Naive thymus-derived CD4-positive, alpha-beta T cell (primary cell): ENCODE measurements at regions not wholly inside any gene's neighbourhood (a gene's known extent, or its start where the extent isn't known, plus 50 kb on each side); places are given as distances from the start of the nearest gene placed in this dataset.

ENCODE experiments used
- ATAC-seq: fragments of 150-1000 bp; cut with Tn5 transposase; 2 replicates; pipeline ENCODE4 v1.10.0; 2021; ENCODE audit warnings: mild to moderate bottlenecking, moderate library complexity
- CTCF ChIA-PET: fragments of 350-600 bp; sonication (Branson Sonifier 250); formaldehyde crosslinking; loops from one replicate; lab custom pipeline; 2021; ENCODE audit warnings: antibody characterized with exemption; lab: Charles Lee
- POLR2A ChIA-PET: fragments of 350-600 bp; sonication (Branson Sonifier 250); formaldehyde crosslinking; loops from one replicate; lab custom pipeline; 2021; ENCODE audit warnings: antibody characterized with exemption, inconsistent platforms; lab: Charles Lee
- DNase-seq, 9 donors: peaks; one replicate each; pipeline versions ENCODE4 v3.0.0 to v3.0.0-alpha.2; 2020 to 2022; ENCODE audit warnings: mixed read lengths in 1 of 9
- H3K27ac ChIP-seq: one replicate; pipeline ENCODE4 v1.7.0; 2013; ENCODE audit warnings: mild to moderate bottlenecking, low read depth, low read length, moderate library complexity
- H3K27me3 ChIP-seq, 2 donors: one replicate each; pipeline ENCODE4 v1.7.0; 2013; ENCODE audit warnings: low read length in 2 of 2, mild to moderate bottlenecking in 2 of 2, moderate library complexity in 2 of 2; ENCODE audit not compliant: control insufficient read depth in 2 of 2, insufficient read depth in 2 of 2
- H3K36me3 ChIP-seq, 3 experiments: 1 replicate in 2 of 3; 2 replicates in 1 of 3; pipeline ENCODE4 v1.7.0; 2013; ENCODE audit warnings: low read length in 3 of 3, mild to moderate bottlenecking in 3 of 3, moderate library complexity in 1 of 3; ENCODE audit not compliant: insufficient read depth in 3 of 3, control insufficient read depth in 2 of 3
- H3K4me1 ChIP-seq, 2 donors: one replicate each; pipeline ENCODE4 v1.7.0; 2013; ENCODE audit warnings: low read length in 2 of 2, mild to moderate bottlenecking in 2 of 2, moderate library complexity in 1 of 2; ENCODE audit not compliant: control insufficient read depth in 2 of 2, insufficient read depth in 2 of 2
- H3K4me3 ChIP-seq: 2 replicates; pipeline ENCODE4 v1.7.0; 2013; ENCODE audit warnings: mild to moderate bottlenecking, low read length
- H3K9me3 ChIP-seq, 3 experiments: 1 replicate in 2 of 3; 2 replicates in 1 of 3; pipeline ENCODE4 v1.7.0; 2013; ENCODE audit warnings: low read length in 3 of 3; ENCODE audit not compliant: control insufficient read depth in 2 of 3
- H3K27ac Mint-ChIP-seq, 9 donors: one replicate each; pipeline ENCODE4 v1.8.0; 2020 to 2022; ENCODE audit warnings: mixed read lengths in 9 of 9, mild to moderate bottlenecking in 8 of 9, moderate library complexity in 5 of 9, inconsistent platforms in 2 of 9
- H3K27me3 Mint-ChIP-seq, 5 donors: one replicate each; pipeline ENCODE4 v1.8.0; 2021 to 2022; ENCODE audit warnings: mixed read lengths in 5 of 5, mild to moderate bottlenecking in 1 of 5
- H3K36me3 Mint-ChIP-seq, 5 donors: one replicate each; pipeline ENCODE4 v1.8.0; 2020 to 2022; ENCODE audit warnings: mixed read lengths in 5 of 5, mild to moderate bottlenecking in 3 of 5, inconsistent platforms in 1 of 5
- H3K4me1 Mint-ChIP-seq, 7 donors: one replicate each; pipeline ENCODE4 v1.8.0; 2020 to 2022; ENCODE audit warnings: mixed read lengths in 7 of 7, mild to moderate bottlenecking in 3 of 7, inconsistent platforms in 1 of 7
- H3K4me3 Mint-ChIP-seq, 10 donors: one replicate each; pipeline ENCODE4 v1.8.0; 2020 to 2022; ENCODE audit warnings: mild to moderate bottlenecking in 10 of 10, mixed read lengths in 10 of 10, moderate library complexity in 6 of 10, inconsistent platforms in 2 of 10
- H3K9me3 Mint-ChIP-seq, 11 donors: one replicate each; pipeline ENCODE4 v1.8.0; 2020 to 2022; ENCODE audit warnings: mixed read lengths in 11 of 11, mild to moderate bottlenecking in 4 of 11, inconsistent platforms in 1 of 11, moderate library complexity in 1 of 11
- intact Hi-C, 2 donors: fragments of 100-400 bp; cut with micrococcal nuclease; formaldehyde crosslinking; loops; one replicate each; pipeline ENCODE4 v1.15.1; 2023

- Histone ChIP-seq H3K4me3 (no peak overlapping the region), H3K27me3 (no peaks in the 10 kb centered on the region), H3K27ac (no peak overlapping the region), H3K9me3 (no peaks in the 10 kb centered on the region), H3K4me1 (peaks cover 0 to 29% of the 10 kb centered on the region in 2 donors), H3K36me3 (no peaks in the 10 kb centered on the region)
- H3K27me3 Mint-ChIP-seq, result peaks cover 0 to 4% (median 0%) of the 10 kb centered on the region in 5 donors
- no peaks in the 10 kb centered on the region for H3K36me3 Mint-ChIP-seq
- ChIA-PET POLR2A (no interaction called here), CTCF (no interaction called here)
- H3K9me3 Mint-ChIP-seq, result peaks cover 0 to 5% (median 0%) of the 10 kb centered on the region in 11 donors
- peaks cover 13 to 60% (median 50%) of the 10 kb centered on the region in 7 donors for H3K4me1 Mint-ChIP-seq
- intact Hi-C loops, result loop anchor here in 1 of 2 donors (2.0 kb wide), 1 partner anchor 35 kb away; no protein-coding TSS in a partner anchor
- peak overlapping the region in 3 of 9 donors; percentile 39 to 58 (median 58) for H3K27ac Mint-ChIP-seq
- no peak for ATAC-seq
- H3K4me3 Mint-ChIP-seq, result peak overlapping the region in 2 of 10 donors; percentile 1 to 34
- no peak for DNase-seq
Measured at GRCh38 chr7:25621993-25622392, 393.7 kb upstream of the NPVF start.

- H3K27ac Mint-ChIP-seq, result peak overlapping the region in 2 of 9 donors; percentile 39 to 58
- intact Hi-C loops, result no loop called here
- peaks cover 0 to 22% of the 10 kb centered on the region in 2 donors for H3K4me1 ChIP-seq
Measured at GRCh38 chr7:25622695-25623094, 394.4 kb upstream of the NPVF start.

GRCh38 chr7:25624051-25624450 is 395.8 kb upstream of the NPVF start:
- no peak for ATAC-seq
- Mint-ChIP-seq H3K4me1 (peaks cover 13 to 40% (median 32%) of the 10 kb centered on the region in 7 donors), H3K27me3 (peaks cover 0 to 7% (median 0%) of the 10 kb centered on the region in 5 donors), H3K36me3 (no peaks in the 10 kb centered on the region), H3K27ac (no peak overlapping the region), H3K4me3 (no peak overlapping the region), H3K9me3 (peaks cover 0 to 4% (median 0%) of the 10 kb centered on the region in 11 donors)
- no peak for DNase-seq
- ChIA-PET CTCF (interaction anchor here (0.7 kb wide), 1 partner anchor 62 kb away, joined by 3 read pairs; no protein-coding TSS in a partner anchor), POLR2A (no interaction called here)
- no peak overlapping the region for H3K27ac ChIP-seq
- H3K4me3 ChIP-seq, result no peak overlapping the region
- no peaks in the 10 kb centered on the region for H3K36me3 ChIP-seq
- no peaks in the 10 kb centered on the region for H3K9me3 ChIP-seq
- intact Hi-C loops, result no loop called here
- no peaks in the 10 kb centered on the region for H3K27me3 ChIP-seq
- peaks cover 0 to 18% of the 10 kb centered on the region in 2 donors for H3K4me1 ChIP-seq

More at GRCh38 chr7:25622695-25623094, 394.4 kb upstream of the NPVF start:
- ATAC-seq (no peak), DNase-seq (no peak)
- CTCF ChIA-PET, result no interaction called here
- POLR2A ChIA-PET, result no interaction called here
- no peaks in the 10 kb centered on the region for H3K9me3 ChIP-seq
- H3K27me3 ChIP-seq, result no peaks in the 10 kb centered on the region
- no peak overlapping the region for H3K27ac ChIP-seq
- H3K4me3 Mint-ChIP-seq, result peak overlapping the region in 1 of 10 donors; percentile 34
- H3K4me3 ChIP-seq, result no peak overlapping the region
- H3K9me3 Mint-ChIP-seq, result peaks cover 0 to 5% (median 0%) of the 10 kb centered on the region in 11 donors
- H3K27me3 Mint-ChIP-seq, result peaks cover 0 to 5% (median 0%) of the 10 kb centered on the region in 5 donors
- no peaks in the 10 kb centered on the region for H3K36me3 Mint-ChIP-seq
- H3K4me1 Mint-ChIP-seq, result peaks cover 13 to 53% (median 43%) of the 10 kb centered on the region in 7 donors
- H3K36me3 ChIP-seq, result no peaks in the 10 kb centered on the region

- no peaks in the 10 kb centered on the region for H3K27me3 ChIP-seq
- H3K4me3 ChIP-seq, result no peak overlapping the region
- H3K27me3 Mint-ChIP-seq, result peaks cover 0 to 7% (median 0%) of the 10 kb centered on the region in 5 donors
- no peak overlapping the region for H3K27ac Mint-ChIP-seq
- H3K4me1 ChIP-seq, result peaks cover 0 to 12% of the 10 kb centered on the region in 2 donors
- no peaks in the 10 kb centered on the region for H3K36me3 Mint-ChIP-seq
- peaks cover 0 to 4% (median 0%) of the 10 kb centered on the region in 11 donors for H3K9me3 Mint-ChIP-seq
- H3K9me3 ChIP-seq, result no peaks in the 10 kb centered on the region
- no peak overlapping the region for H3K4me3 Mint-ChIP-seq
- ATAC-seq (no peak), DNase-seq (no peak)
- intact Hi-C loops, result no loop called here
- H3K36me3 ChIP-seq, result no peaks in the 10 kb centered on the region
- ChIA-PET POLR2A (no interaction called here), CTCF (interaction anchor here (0.7 to 0.9 kb wide), 2 partner anchors 11 to 62 kb away, joined by 3 read pairs; no protein-coding TSS in a partner anchor)
- peaks cover 13 to 32% (median 24%) of the 10 kb centered on the region in 7 donors for H3K4me1 Mint-ChIP-seq
- no peak overlapping the region for H3K27ac ChIP-seq
Measured at GRCh38 chr7:25624833-25625232, 396.5 kb upstream of the NPVF start.

GRCh38 chr7:25625306-25625992 is 397.2 kb upstream of the NPVF start:
- H3K9me3 Mint-ChIP-seq, result peaks cover 0 to 4% (median 0%) of the 10 kb centered on the region in 11 donors
- H3K36me3 Mint-ChIP-seq, result no peaks in the 10 kb centered on the region
- ATAC-seq (no peak), DNase-seq (no peak)
- H3K4me3 Mint-ChIP-seq, result no peak overlapping the region
- POLR2A ChIA-PET, result no interaction called here
- peaks cover 0 to 6% of the 10 kb centered on the region in 2 donors for H3K4me1 ChIP-seq
- peaks cover 7 to 26% (median 18%) of the 10 kb centered on the region in 7 donors for H3K4me1 Mint-ChIP-seq
- H3K36me3 ChIP-seq, result no peaks in the 10 kb centered on the region
- no peaks in the 10 kb centered on the region for H3K9me3 ChIP-seq
- peaks cover 0 to 7% (median 0%) of the 10 kb centered on the region in 5 donors for H3K27me3 Mint-ChIP-seq
- H3K27me3 ChIP-seq, result no peaks in the 10 kb centered on the region
- H3K27ac ChIP-seq, result no peak overlapping the region
- H3K27ac Mint-ChIP-seq, result no peak overlapping the region
- intact Hi-C loops, result no loop called here
- CTCF ChIA-PET, result interaction anchor here (0.8 to 0.9 kb wide), 2 partner anchors 11 to 54 kb away, joined by 3 read pairs; no protein-coding TSS in a partner anchor
- no peak overlapping the region for H3K4me3 ChIP-seq

GRCh38 chr7:25626451-25627131 is 398.3 kb upstream of the NPVF start:
- Mint-ChIP-seq H3K4me1 (peaks cover 0 to 15% (median 7%) of the 10 kb centered on the region in 7 donors), H3K36me3 (no peaks in the 10 kb centered on the region), H3K27me3 (peaks cover 0 to 7% (median 0%) of the 10 kb centered on the region in 5 donors), H3K9me3 (peaks cover 0 to 4% (median 0%) of the 10 kb centered on the region in 11 donors), H3K27ac (no peak overlapping the region), H3K4me3 (no peak overlapping the region)
- Histone ChIP-seq H3K27ac (no peak overlapping the region), H3K9me3 (no peaks in the 10 kb centered on the region), H3K36me3 (no peaks in the 10 kb centered on the region), H3K4me1 (no peaks in the 10 kb centered on the region), H3K27me3 (no peaks in the 10 kb centered on the region), H3K4me3 (no peak overlapping the region)
- CTCF ChIA-PET, result interaction anchor here (0.8 kb wide), 1 partner anchor 56 kb away, joined by 3 read pairs; no protein-coding TSS in a partner anchor
- POLR2A ChIA-PET, result interaction anchor here (0.7 kb wide), 1 partner anchor 503 kb away, joined by 3 read pairs; no protein-coding TSS in a partner anchor
- DNase-seq (no peak), ATAC-seq (no peak)
- intact Hi-C loops, result no loop called here
